Upper lobe of left lung (tissue), 4 donors: ENCODE measurements at regions not wholly inside any gene's neighbourhood (a gene's known extent, or its start where the extent isn't known, plus 50 kb on each side); places are given as distances from the start of the nearest gene placed in this dataset.

Source experiments
- CTCF ChIP-seq, 6 experiments: fragments of 450-650 bp in 4 of 6; fragments of 200-600 bp in 2 of 6; sonication (generic) in 2 of 6; IDR thresholded peaks; one replicate each; pipeline ENCODE4 v1.5.1; 2016 to 2019; ENCODE audit warnings: antibody characterized with exemption in 6 of 6
- POLR2AphosphoS5 ChIP-seq, 2 donors: sonication (generic); formaldehyde crosslinking; IDR thresholded peaks; one replicate each; pipeline ENCODE4 v1.5.1; 2017; ENCODE audit warnings: antibody characterized with exemption in 2 of 2

DNA sequence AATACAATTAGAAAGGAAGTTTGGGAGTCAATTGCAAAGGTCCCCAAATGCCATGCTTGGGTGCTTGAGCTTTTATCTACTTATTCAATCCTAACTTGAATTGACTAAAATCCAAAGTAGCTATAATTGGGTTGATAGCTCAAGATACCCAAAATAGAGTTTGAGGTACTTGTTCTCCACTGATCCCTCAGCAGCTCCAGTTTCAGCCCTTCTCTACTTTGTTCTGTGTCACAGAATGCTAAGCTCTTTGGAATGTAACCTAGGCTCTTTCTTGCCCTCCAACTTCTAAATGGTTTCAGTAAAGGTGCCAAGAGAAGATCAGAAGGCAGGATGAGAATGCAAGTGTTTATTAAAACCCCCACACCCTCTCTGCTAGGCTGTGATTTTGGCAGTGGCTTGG, 251.4 kb upstream of the CLEC14A start:
- TF ChIP-seq CTCF (IDR thresholded peaks at IDR 0.05) (no peak), POLR2AphosphoS5 (IDR thresholded peaks at IDR 0.05) (no peak)
